ENCODE measurements at regions not wholly inside any gene's neighbourhood (a gene's known extent, or its start where the extent isn't known, plus 50 kb on each side); places are given as distances from the start of the nearest gene placed in this dataset.

- no peak for DNase-seq (ENCODE audit: low read depth)
- no peak overlapping the region for H3K4me3 ChIP-seq (replicated peaks; ENCODE audit: low read depth, low read length)
- TF ChIP-seq CTCF (IDR thresholded peaks at IDR 0.05; ENCODE audit: low read length, missing control alignments), result no peak
Observed at GRCh38 chr11:127568891-127569290, 568.3 kb upstream of the KIRREL3 start.

GRCh38 chr11:127567237-127567932, 566.8 kb upstream of the KIRREL3 start:
- no peak for TF ChIP-seq CTCF (IDR thresholded peaks at IDR 0.05; ENCODE audit: low read length, missing control alignments)
- DNase-seq (ENCODE audit: low read depth), result no peak

GRCh38 chr11:127564810-127565209, 564.2 kb upstream of the KIRREL3 start:
- no peak for DNase-seq (ENCODE audit: low read depth)
- H3K4me3 ChIP-seq (replicated peaks; ENCODE audit: low read depth, low read length), result no peak overlapping the region
- no peak for TF ChIP-seq CTCF (IDR thresholded peaks at IDR 0.05; ENCODE audit: low read length, missing control alignments)

More at GRCh38 chr11:127567237-127567932, 566.8 kb upstream of the KIRREL3 start:
- H3K4me3 ChIP-seq (replicated peaks; ENCODE audit: low read depth, low read length), result no peak overlapping the region

GRCh38 chr11:127559978-127560377, 559.4 kb upstream of the KIRREL3 start:
- no peak for DNase-seq (ENCODE audit: low read depth)
- no peak for TF ChIP-seq CTCF (IDR thresholded peaks at IDR 0.05; ENCODE audit: low read length, missing control alignments)
- no peak overlapping the region for H3K4me3 ChIP-seq (replicated peaks; ENCODE audit: low read depth, low read length)

GRCh38 chr11:127552446-127552845, 551.9 kb upstream of the KIRREL3 start:
- no peak for DNase-seq (ENCODE audit: low read depth)
- TF ChIP-seq CTCF (IDR thresholded peaks at IDR 0.05; ENCODE audit: low read length, missing control alignments), result no peak
- H3K4me3 ChIP-seq (replicated peaks; ENCODE audit: low read depth, low read length), result no peak overlapping the region

- DNase-seq (ENCODE audit: low read depth), result no peak
- no peak overlapping the region for H3K4me3 ChIP-seq (replicated peaks; ENCODE audit: low read depth, low read length)
- no peak for TF ChIP-seq CTCF (IDR thresholded peaks at IDR 0.05; ENCODE audit: low read length, missing control alignments)
Observed at GRCh38 chr11:127531167-127531566, 530.6 kb upstream of the KIRREL3 start.

- TF ChIP-seq CTCF (IDR thresholded peaks at IDR 0.05; ENCODE audit: low read length, missing control alignments), result no peak
- no peak for DNase-seq (ENCODE audit: low read depth)
- no peak overlapping the region for H3K4me3 ChIP-seq (replicated peaks; ENCODE audit: low read depth, low read length)
Observed at GRCh38 chr11:127528297-127528696, 527.7 kb upstream of the KIRREL3 start.

Data from fibroblast of pulmonary artery (primary cell).